ENCODE measurements at regions not wholly inside any gene's neighbourhood (a gene's known extent, or its start where the extent isn't known, plus 50 kb on each side); places are given as distances from the start of the nearest gene placed in this dataset.
"Not testable (repeated sequence)": the region's sequence is repeated elsewhere in the genome, so short reads cannot be mapped to it uniquely, and the experiment has no call there.

- DNase-seq, result not testable (repeated sequence)
These were observed 53.0 kb upstream of the C1QTNF3 start for GRCh38 chr5:34096033-34096432.

- DNase-seq, result not testable (repeated sequence)
These were observed 56.9 kb upstream of the C1QTNF3 start for GRCh38 chr5:34099891-34100290.

GRCh38 chr5:34101567-34101966 is 58.6 kb upstream of the C1QTNF3 start:
- not testable (repeated sequence) for DNase-seq

- DNase-seq, result not testable (repeated sequence)
These were observed 65.9 kb upstream of the C1QTNF3 start for GRCh38 chr5:34108897-34109296.

- not testable (repeated sequence) for DNase-seq
These were observed 81.3 kb upstream of the C1QTNF3 start for GRCh38 chr5:34124280-34124679.

- DNase-seq, result not testable (repeated sequence)
These were observed 82.3 kb upstream of the C1QTNF3 start for GRCh38 chr5:34125354-34125753.

GRCh38 chr5:34126741-34127140 is 83.7 kb upstream of the C1QTNF3 start:
- DNase-seq, result not testable (repeated sequence)

GRCh38 chr5:34127818-34128217 is 84.8 kb upstream of the C1QTNF3 start:
- DNase-seq, result not testable (repeated sequence)

- DNase-seq, result not testable (repeated sequence)
These were observed 85.9 kb upstream of the C1QTNF3 start for GRCh38 chr5:34128890-34129289.

- DNase-seq, result not testable (repeated sequence)
These were observed 112.0 kb upstream of the C1QTNF3 start for GRCh38 chr5:34154988-34155387.

- not testable (repeated sequence) for DNase-seq
These were observed 113.8 kb upstream of the C1QTNF3 start for GRCh38 chr5:34156703-34157414.

GRCh38 chr5:34160904-34161303 is 117.9 kb upstream of the C1QTNF3 start:
- DNase-seq, result not testable (repeated sequence)

GRCh38 chr5:34171398-34171797 is 128.4 kb upstream of the C1QTNF3 start:
- DNase-seq, result not testable (repeated sequence)

- not testable (repeated sequence) for DNase-seq
These were observed 136.6 kb upstream of the C1QTNF3 start for GRCh38 chr5:34179453-34180190.

- not testable (repeated sequence) for DNase-seq
These were observed 137.2 kb upstream of the C1QTNF3 start for GRCh38 chr5:34180225-34180624.

GRCh38 chr5:34180940-34181614 is 138.1 kb upstream of the C1QTNF3 start:
- not testable (repeated sequence) for DNase-seq

GRCh38 chr5:34185005-34185404 is 142.0 kb upstream of the C1QTNF3 start:
- not testable (repeated sequence) for DNase-seq

GRCh38 chr5:34185572-34185971 is 142.6 kb upstream of the C1QTNF3 start:
- not testable (repeated sequence) for DNase-seq

GRCh38 chr5:34186108-34186507 is 143.1 kb upstream of the C1QTNF3 start:
- DNase-seq, result not testable (repeated sequence)

GRCh38 chr5:34186865-34187264 is 143.9 kb upstream of the C1QTNF3 start:
- DNase-seq, result not testable (repeated sequence)

GRCh38 chr5:34187441-34187840 is 144.4 kb upstream of the C1QTNF3 start:
- DNase-seq, result not testable (repeated sequence)

GRCh38 chr5:34188001-34188822 is 145.2 kb upstream of the C1QTNF3 start:
- not testable (repeated sequence) for DNase-seq

All from SW 1271 (cell line).